Vagina (tissue), 2 donors: ENCODE measurements at regions not wholly inside any gene's neighbourhood (a gene's known extent, or its start where the extent isn't known, plus 50 kb on each side); places are given as distances from the start of the nearest gene placed in this dataset.

Experiments
- DNase-seq, 2 donors: peaks; one replicate each; pipeline ENCODE4 v3.0.0-alpha.2; 2017; ENCODE audit errors: extremely low spot score in 2 of 2
- H3K27ac ChIP-seq: fragments of 200-600 bp; sonication (generic); one replicate; pipeline ENCODE4 v1.5.1; 2019
- H3K27me3 ChIP-seq: fragments of 200-600 bp; sonication (generic); one replicate; pipeline ENCODE4 v1.5.1; 2019
- H3K36me3 ChIP-seq, 2 donors: fragments of 200-600 bp; sonication (generic); one replicate each; pipeline ENCODE4 v1.5.1; 2017 to 2019
- H3K4me1 ChIP-seq: fragments of 200-600 bp; sonication (generic); one replicate; pipeline ENCODE4 v1.5.1; 2019
- H3K4me3 ChIP-seq, 2 donors: fragments of 200-600 bp; sonication (generic); 1 replicate in 1 of 2; 2 replicates in 1 of 2; pipeline ENCODE4 v1.5.1; 2016 to 2019
- H3K9me3 ChIP-seq: fragments of 200-600 bp; sonication (generic); one replicate; pipeline ENCODE4 v1.5.1; 2019
- CTCF ChIP-seq, 3 experiments: fragments of 450-650 bp in 2 of 3; fragments of 200-600 bp in 1 of 3; sonication (generic) in 1 of 3; IDR thresholded peaks; one replicate each; pipeline ENCODE4 v1.5.1; 2017 to 2019; ENCODE audit warnings: antibody characterized with exemption in 3 of 3, mild to moderate bottlenecking in 2 of 3, moderate library complexity in 2 of 3
- POLR2A ChIP-seq, 2 donors: fragments of 450-650 bp; IDR thresholded peaks; one replicate each; pipeline ENCODE4 v1.6.1; 2017; ENCODE audit warnings: antibody characterized with exemption in 2 of 2, mild to moderate bottlenecking in 2 of 2, moderate library complexity in 2 of 2
- POLR2AphosphoS5 ChIP-seq, 2 donors: sonication (generic); formaldehyde crosslinking; IDR thresholded peaks; one replicate each; pipeline ENCODE4 v1.9.0; 2017; ENCODE audit warnings: antibody characterized with exemption in 2 of 2, mild to moderate bottlenecking in 2 of 2, low read depth in 1 of 2; ENCODE audit not compliant: insufficient read depth in 1 of 2
- intact Hi-C: fragments of 100-400 bp; cut with DNase I; formaldehyde crosslinking; loops from one replicate; pipeline ENCODE4 v1.15.1; 2023

- Histone ChIP-seq H3K27ac (no peak overlapping the region), H3K4me3 (no peak overlapping the region), H3K27me3 (no peaks in the 10 kb centered on the region), H3K9me3 (no peaks in the 10 kb centered on the region), H3K4me1 (no peaks in the 10 kb centered on the region), H3K36me3 (no peaks in the 10 kb centered on the region)
- DNase-seq: no peak
- intact Hi-C loops: no loop called here
- TF ChIP-seq POLR2A (IDR thresholded peaks at IDR 0.05) (no peak), POLR2AphosphoS5 (IDR thresholded peaks at IDR 0.05; ENCODE audit: insufficient read depth in 1 of 2, low read depth in 1 of 2) (no peak)
Observed at GRCh38 chr9:109937861-109938453, 158.0 kb downstream of the PALM2AKAP2 start.

- no peak for TF ChIP-seq CTCF (IDR thresholded peaks at IDR 0.05)
- TF ChIP-seq POLR2A (IDR thresholded peaks at IDR 0.05): no peak
- TF ChIP-seq POLR2AphosphoS5 (IDR thresholded peaks at IDR 0.05; ENCODE audit: insufficient read depth in 1 of 2, low read depth in 1 of 2): no peak
- H3K27ac ChIP-seq: no peak overlapping the region
- no peaks in the 10 kb centered on the region for H3K36me3 ChIP-seq
- H3K4me3 ChIP-seq: no peak overlapping the region
- H3K27me3 ChIP-seq: no peaks in the 10 kb centered on the region
- no peaks in the 10 kb centered on the region for H3K9me3 ChIP-seq
- intact Hi-C loops: no loop called here
- no peak for DNase-seq
- H3K4me1 ChIP-seq: no peaks in the 10 kb centered on the region
Observed at GRCh38 chr9:109939698-109940342, 159.8 kb downstream of the PALM2AKAP2 start.

GRCh38 chr9:109940561-109940960 is 160.6 kb downstream of the PALM2AKAP2 start:
- Histone ChIP-seq H3K27me3 (no peaks in the 10 kb centered on the region), H3K9me3 (no peaks in the 10 kb centered on the region), H3K36me3 (no peaks in the 10 kb centered on the region), H3K27ac (no peak overlapping the region), H3K4me3 (no peak overlapping the region), H3K4me1 (no peaks in the 10 kb centered on the region)
- TF ChIP-seq CTCF (IDR thresholded peaks at IDR 0.05) (no peak), POLR2AphosphoS5 (IDR thresholded peaks at IDR 0.05; ENCODE audit: insufficient read depth in 1 of 2, low read depth in 1 of 2) (no peak), POLR2A (IDR thresholded peaks at IDR 0.05) (no peak)
- intact Hi-C loops: no loop called here
- no peak for DNase-seq

GRCh38 chr9:109941771-109942170 is 161.8 kb downstream of the PALM2AKAP2 start:
- no peaks in the 10 kb centered on the region for H3K4me1 ChIP-seq
- no peak overlapping the region for H3K4me3 ChIP-seq
- intact Hi-C loops: no loop called here
- H3K36me3 ChIP-seq: no peaks in the 10 kb centered on the region
- no peak for DNase-seq
- H3K9me3 ChIP-seq: no peaks in the 10 kb centered on the region
- no peak for TF ChIP-seq CTCF (IDR thresholded peaks at IDR 0.05)
- TF ChIP-seq POLR2A (IDR thresholded peaks at IDR 0.05): no peak
- no peak for TF ChIP-seq POLR2AphosphoS5 (IDR thresholded peaks at IDR 0.05; ENCODE audit: insufficient read depth in 1 of 2, low read depth in 1 of 2)
- H3K27ac ChIP-seq: no peak overlapping the region
- H3K27me3 ChIP-seq: no peaks in the 10 kb centered on the region

- TF ChIP-seq POLR2AphosphoS5 (IDR thresholded peaks at IDR 0.05; ENCODE audit: insufficient read depth in 1 of 2, low read depth in 1 of 2) (no peak), CTCF (IDR thresholded peaks at IDR 0.05) (no peak), POLR2A (IDR thresholded peaks at IDR 0.05) (no peak)
- H3K27me3 ChIP-seq: no peaks in the 10 kb centered on the region
- H3K4me1 ChIP-seq: no peaks in the 10 kb centered on the region
- no peaks in the 10 kb centered on the region for H3K9me3 ChIP-seq
- intact Hi-C loops: no loop called here
- no peaks in the 10 kb centered on the region for H3K36me3 ChIP-seq
- DNase-seq: no peak
- H3K4me3 ChIP-seq: no peak overlapping the region
- no peak overlapping the region for H3K27ac ChIP-seq
Observed at GRCh38 chr9:109945573-109945972, 165.6 kb downstream of the PALM2AKAP2 start.
